ENCODE measurements at regions not wholly inside any gene's neighbourhood (a gene's known extent, or its start where the extent isn't known, plus 50 kb on each side); places are given as distances from the start of the nearest gene placed in this dataset.

DNA sequence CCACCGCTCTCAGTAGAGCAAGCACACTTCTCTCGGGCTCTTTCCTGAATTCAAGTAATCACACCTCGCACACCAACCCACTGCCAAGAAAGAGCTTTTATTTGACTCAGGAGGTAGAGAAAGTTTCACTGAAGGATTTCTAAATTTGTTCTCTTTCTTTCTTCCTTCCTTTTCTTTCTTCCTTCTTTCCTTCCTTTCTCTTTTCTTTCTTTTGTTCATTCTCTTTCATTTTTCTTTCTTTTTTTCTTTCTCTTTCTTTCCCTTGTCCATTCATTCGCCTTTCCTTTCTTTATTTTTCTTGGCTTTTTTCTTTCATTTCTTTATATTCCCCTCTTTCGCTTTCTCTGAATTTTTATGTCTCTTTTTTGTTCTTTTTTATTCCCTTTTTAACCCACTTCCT, 300.1 kb downstream of the ENC1 start:
- dilution Hi-C loops (cut with MboI; ENCODE audit: extremely low pct_ligation_motif_present, low sequenced_read_pairs), result no loop called here

More for the DNA sequence above, 300.1 kb downstream of the ENC1 start:
- Histone ChIP-seq H3K9me1 (replicated peaks; ENCODE audit: control insufficient read depth, extremely low read depth, insufficient read depth, low read length) (no peaks in the 10 kb centered on the region), H3K9me3 (replicated peaks; ENCODE audit: control insufficient read depth, insufficient read depth, low read length) (no peaks in the 10 kb centered on the region), H3K4me1 (ENCODE audit: control insufficient read depth, extremely low read depth, insufficient read depth, low read length) (no peaks in the 10 kb centered on the region), H3K36me3 (ENCODE audit: control insufficient read depth in 2 of 2, extremely low read depth in 1 of 2, insufficient read depth in 2 of 2, low read length in 2 of 2) (no peaks in the 10 kb centered on the region), H3K79me2 (ENCODE audit: control insufficient read depth, insufficient read depth, low read length) (no peaks in the 10 kb centered on the region), H3K4me3 (replicated peaks in 1 of 3; ENCODE audit: insufficient read depth in 1 of 3, low read depth in 1 of 3, low read length in 3 of 3) (no peak overlapping the region), H2AFZ (ENCODE audit: low read depth, low read length) (no peak overlapping the region), H3K27me3 (ENCODE audit: control insufficient read depth in 2 of 2, insufficient read depth in 2 of 2, low read length in 2 of 2) (no peaks in the 10 kb centered on the region), H3K27ac (ENCODE audit: insufficient read depth, low read depth, low read length) (no peak overlapping the region), H3K4me2 (ENCODE audit: insufficient read depth, low read length) (no peak overlapping the region), H4K20me1 (replicated peaks; ENCODE audit: control insufficient read depth, extremely low read depth, insufficient read depth, low read length) (no peaks in the 10 kb centered on the region), H3K9ac (replicated peaks; ENCODE audit: extremely low read depth, insufficient read depth, low read length) (no peak overlapping the region)
- CTCF ChIA-PET, result no interaction called here
- intact Hi-C loops (cut with micrococcal nuclease), result no loop called here
- FAIRE-seq (no peak), DNase-seq (ENCODE audit: low read depth, low spot score) (no peak)
- TF ChIP-seq MAX (IDR thresholded peaks at IDR 0.05; ENCODE audit: insufficient read depth, insufficient read length) (no peak), EZH2 (IDR thresholded peaks at IDR 0.05; ENCODE audit: borderline replicate concordance, low read depth, low read length, severe bottlenecking) (no peak), MYC (IDR thresholded peaks at IDR 0.05; ENCODE audit: low read depth, low read length) (no peak), CTCF (IDR thresholded peaks at IDR 0.05; ENCODE audit: extremely low read depth in 1 of 2, insufficient read depth in 1 of 2, low read depth in 1 of 2, low read length in 2 of 2) (no peak), GATA2 (IDR thresholded peaks at IDR 0.05; ENCODE audit: insufficient read depth, insufficient read length, low read depth, low read length) (no peak), POLR2AphosphoS5 (IDR thresholded peaks at IDR 0.05; ENCODE audit: insufficient read depth, low read depth, low read length) (no peak), JUN (IDR thresholded peaks at IDR 0.05; ENCODE audit: borderline replicate concordance, insufficient read depth, insufficient read length, low read depth) (no peak), FOS (IDR thresholded peaks at IDR 0.05; ENCODE audit: borderline replicate concordance, insufficient read depth, low read length) (no peak), POLR2A (IDR thresholded peaks at IDR 0.05; ENCODE audit: low read depth, low read length) (no peak)
- no TSS peak for BruUV-seq (replicated peaks)
- POLR2A ChIA-PET, result no interaction called here

Measured in endothelial cell of umbilical vein (primary cell).